Right cardiac atrium (tissue), 5 donors: ENCODE measurements at regions not wholly inside any gene's neighbourhood (a gene's known extent, or its start where the extent isn't known, plus 50 kb on each side); places are given as distances from the start of the nearest gene placed in this dataset.

Source experiments
- ATAC-seq, 2 donors: fragments of 200-7000 bp; cut with Tn5 transposase; one replicate each; pipeline versions ENCODE4 v1.8.0 to v1.9.1; 2020; ENCODE audit warnings: moderate library complexity in 2 of 2, mild to moderate bottlenecking in 1 of 2
- DNase-seq, 3 donors: peaks; one replicate each; pipeline ENCODE4 v3.0.0-alpha.2; 2020
- H3K27ac ChIP-seq: one replicate; pipeline ENCODE4 v1.5.1; 2013; ENCODE audit warnings: mild to moderate bottlenecking, low read length, control low read depth, moderate library complexity
- H3K27me3 ChIP-seq: one replicate; pipeline ENCODE4 v1.6.1; 2013; ENCODE audit not compliant: control insufficient read depth, insufficient read depth
- H3K4me1 ChIP-seq: one replicate; pipeline ENCODE4 v1.6.1; 2013; ENCODE audit warnings: low read length; ENCODE audit not compliant: control insufficient read depth, insufficient read depth
- H3K4me3 ChIP-seq: one replicate; pipeline ENCODE4 v1.5.1; 2013; ENCODE audit warnings: low read length, control low read depth
- H3K9me3 ChIP-seq: one replicate; pipeline ENCODE4 v1.6.1; 2013; ENCODE audit warnings: low read length; ENCODE audit not compliant: control insufficient read depth
- WGBS: extraction: QIAGEN DNeasy Blood & Tissue Kit; methylation state at CpG from one replicate; pipeline ENCODE4 v1.1.7; 2013; 5-methylcytosine and 5-hydroxymethylcytosine counted together
- intact Hi-C, 4 donors: fragments of 100-400 bp; cut with DNase I; formaldehyde crosslinking; loops; one replicate each; pipeline versions ENCODE4 v1.11.0 to v1.14.0; 2022 to 2023
- donor health status: healthy with polysubstance abuse.
- donor health status: DM: no; HTN: yes; CAD: no.
- donor health status: DM: no; HTN: no; CAD: no.
- donor health status: DM: no; HTN: yes; CAD: no; lungs with severe emphysema.
- donor health status: DM: yes; HTN: yes; CAD: no.

DNA sequence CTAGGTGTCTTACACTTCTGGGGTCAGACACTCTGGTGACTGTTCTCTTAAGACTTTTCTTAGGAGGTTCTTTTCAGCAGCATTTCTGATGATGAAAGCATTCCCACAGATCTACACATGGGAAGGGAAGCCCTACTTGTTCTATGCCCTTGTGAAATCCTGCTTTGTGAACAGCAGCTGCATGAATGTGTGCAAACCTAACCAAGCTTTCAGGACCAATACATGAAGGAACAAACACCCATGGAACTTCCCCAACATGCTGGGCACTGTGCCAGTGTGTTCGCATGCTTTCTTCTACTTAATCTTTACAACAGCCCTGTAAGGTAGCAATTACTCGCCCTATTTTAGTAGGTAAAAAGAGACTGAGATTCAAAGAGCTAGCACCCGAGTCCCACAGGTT lies 439.9 kb upstream of the KLF4 start:
- ATAC-seq (peak; percentile 25 to 45), DNase-seq (peak; percentile 58 to 88 (median 82))
- 60% methylated on average over 3 of the region's 3 CpGs for WGBS
- intact Hi-C loops, result no loop called here
- Histone ChIP-seq H3K4me1 (peaks cover 2% of the 10 kb centered on the region), H3K4me3 (no peak overlapping the region), H3K9me3 (no peaks in the 10 kb centered on the region), H3K27me3 (no peaks in the 10 kb centered on the region), H3K27ac (no peak overlapping the region)

DNA sequence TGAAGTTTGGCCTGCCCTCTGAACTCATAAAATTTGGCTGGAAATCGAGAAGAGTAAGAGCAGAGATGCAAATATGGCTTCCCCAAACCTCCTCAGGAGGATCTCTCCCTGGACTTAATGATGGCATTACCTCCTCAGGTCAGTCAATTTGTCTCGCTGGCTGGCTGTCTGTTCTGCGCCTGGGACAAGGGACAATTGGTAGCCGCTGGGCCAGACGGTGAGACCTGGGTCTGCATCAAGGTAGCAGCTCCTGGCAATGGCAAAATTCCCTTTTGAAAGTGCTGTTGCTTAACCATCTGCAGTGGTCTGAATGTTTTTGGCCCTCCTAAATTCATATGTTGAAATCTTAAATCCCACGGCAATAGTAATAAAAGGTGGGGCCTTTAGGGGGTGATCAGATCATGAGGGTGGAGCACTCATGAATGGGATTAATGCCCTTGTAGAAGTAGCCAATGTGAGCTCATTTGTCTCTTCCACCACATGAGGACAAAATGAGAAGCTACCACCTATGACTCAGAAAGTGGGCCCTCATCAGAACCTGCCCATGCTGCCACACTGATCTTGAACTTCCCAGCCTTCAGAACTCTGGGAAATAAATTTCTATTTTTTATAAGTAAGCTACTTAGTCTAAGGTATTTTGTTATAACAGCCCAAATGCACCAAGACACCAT lies 439.3 kb upstream of the KLF4 start:
- no peak for ATAC-seq
- H3K4me1 ChIP-seq, result peaks cover 2% of the 10 kb centered on the region
- no peak overlapping the region for H3K4me3 ChIP-seq
- WGBS, result 74% methylated on average over 6 of the region's 6 CpGs
- no peaks in the 10 kb centered on the region for H3K9me3 ChIP-seq
- H3K27ac ChIP-seq, result no peak overlapping the region
- no peaks in the 10 kb centered on the region for H3K27me3 ChIP-seq
- intact Hi-C loops, result no loop called here
- no peak for DNase-seq

DNA sequence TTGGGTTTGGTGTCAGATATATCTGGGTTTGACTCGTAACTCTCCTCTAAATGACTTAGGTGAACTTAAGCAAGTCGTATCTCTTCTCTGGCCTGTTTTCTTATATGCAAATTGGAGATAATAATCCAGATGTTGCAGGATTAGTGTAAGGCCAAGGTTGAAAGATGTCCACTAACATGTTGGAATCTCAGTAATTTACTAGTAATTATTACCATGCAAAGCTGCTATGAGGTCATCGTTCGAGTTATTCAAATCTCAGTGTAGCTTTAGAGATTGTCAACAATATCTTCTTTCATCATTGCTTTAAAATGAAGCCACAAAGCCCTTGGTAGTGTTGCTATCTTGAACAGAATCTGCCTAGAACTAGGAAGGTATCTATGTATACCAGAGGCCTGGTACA lies 437.7 kb upstream of the KLF4 start:
- DNase-seq (no peak), ATAC-seq (no peak)
- no peaks in the 10 kb centered on the region for H3K9me3 ChIP-seq
- no peak overlapping the region for H3K27ac ChIP-seq
- no peaks in the 10 kb centered on the region for H3K27me3 ChIP-seq
- H3K4me3 ChIP-seq, result no peak overlapping the region
- H3K4me1 ChIP-seq, result peaks cover 2% of the 10 kb centered on the region
- intact Hi-C loops, result no loop called here
- WGBS, result 90% methylated on average over 4 of the region's 4 CpGs

DNA sequence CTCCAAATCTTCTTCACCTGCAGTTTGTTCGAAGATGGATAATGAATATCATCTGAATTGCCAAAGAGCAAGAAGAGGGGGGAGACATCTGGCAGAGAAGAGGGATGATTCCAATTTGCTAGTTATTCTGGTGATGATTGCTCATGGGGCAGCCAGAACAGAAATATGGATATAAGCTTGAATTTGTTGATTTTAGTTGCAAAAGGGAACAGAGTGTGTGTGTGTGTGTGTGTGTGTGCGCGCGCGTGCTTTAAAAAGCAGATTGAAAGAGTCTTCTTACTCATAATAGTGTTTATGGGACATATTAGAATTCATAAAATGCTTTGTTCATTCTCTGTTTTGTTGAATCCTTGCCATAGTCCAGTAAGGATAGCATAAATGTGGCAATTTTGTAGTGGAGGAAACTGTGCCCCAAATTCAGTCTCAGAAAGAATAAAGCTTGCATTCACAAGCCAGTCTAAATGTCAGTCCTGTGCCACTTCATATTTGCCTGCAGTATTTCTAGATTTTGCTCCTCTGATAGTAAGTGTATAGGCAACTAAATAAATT lies 436.3 kb upstream of the KLF4 start:
- 54% methylated on average over 5 of the region's 5 CpGs for WGBS
- DNase-seq, result no peak
- Histone ChIP-seq H3K9me3 (no peaks in the 10 kb centered on the region), H3K27ac (no peak overlapping the region), H3K27me3 (no peaks in the 10 kb centered on the region), H3K4me1 (peaks cover 2% of the 10 kb centered on the region), H3K4me3 (no peak overlapping the region)
- intact Hi-C loops, result no loop called here
- no peak for ATAC-seq

DNA sequence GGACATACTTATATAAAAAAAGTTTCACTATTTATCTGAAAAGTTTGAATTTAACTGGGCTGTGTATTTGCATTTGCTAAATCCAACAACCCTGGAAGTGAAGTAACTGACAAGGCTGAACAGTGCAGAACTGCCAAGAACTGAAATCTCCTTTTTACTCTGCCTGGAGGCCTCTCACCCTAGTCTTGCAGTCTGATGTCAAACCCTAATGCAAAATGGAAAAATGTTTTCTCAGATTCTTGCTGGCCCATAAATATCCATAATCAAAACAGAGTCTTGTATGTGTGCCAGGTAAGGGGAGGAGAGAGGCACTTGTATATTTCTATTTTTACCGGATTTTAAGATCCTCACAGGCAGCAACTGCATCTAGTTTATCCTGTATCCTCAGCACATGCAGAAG lies 432.7 kb upstream of the KLF4 start:
- intact Hi-C loops, result no loop called here
- Histone ChIP-seq H3K27me3 (no peaks in the 10 kb centered on the region), H3K9me3 (no peaks in the 10 kb centered on the region), H3K4me3 (no peak overlapping the region), H3K27ac (no peak overlapping the region), H3K4me1 (no peaks in the 10 kb centered on the region)
- ATAC-seq (no peak), DNase-seq (no peak)
- WGBS, result 46% methylated on average over 1 of the region's 1 CpG

DNA sequence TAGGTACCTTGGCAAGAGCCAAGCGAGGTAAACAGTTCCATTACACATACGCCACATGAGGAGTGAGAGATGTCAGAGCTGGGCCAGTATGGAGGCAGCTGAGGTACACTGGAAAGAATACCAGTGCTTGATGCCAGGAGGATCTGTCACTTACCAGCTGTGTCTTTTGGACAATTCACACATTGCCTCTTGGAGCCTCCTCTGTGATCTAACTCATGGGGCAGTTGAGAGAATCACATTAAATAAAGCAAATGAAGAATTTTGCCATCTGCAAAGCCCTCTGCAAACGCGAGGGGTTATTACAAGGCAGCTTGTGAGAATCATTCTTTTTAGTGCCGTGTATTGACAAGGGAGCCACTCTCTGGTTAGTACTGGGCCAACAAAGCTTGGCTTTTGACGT lies 429.7 kb upstream of the KLF4 start:
- intact Hi-C loops, result no loop called here
- no peak for DNase-seq
- Histone ChIP-seq H3K4me1 (no peaks in the 10 kb centered on the region), H3K9me3 (no peaks in the 10 kb centered on the region), H3K27me3 (no peaks in the 10 kb centered on the region), H3K4me3 (no peak overlapping the region), H3K27ac (no peak overlapping the region)
- 72% methylated on average over 6 of the region's 6 CpGs for WGBS
- no peak for ATAC-seq

DNA sequence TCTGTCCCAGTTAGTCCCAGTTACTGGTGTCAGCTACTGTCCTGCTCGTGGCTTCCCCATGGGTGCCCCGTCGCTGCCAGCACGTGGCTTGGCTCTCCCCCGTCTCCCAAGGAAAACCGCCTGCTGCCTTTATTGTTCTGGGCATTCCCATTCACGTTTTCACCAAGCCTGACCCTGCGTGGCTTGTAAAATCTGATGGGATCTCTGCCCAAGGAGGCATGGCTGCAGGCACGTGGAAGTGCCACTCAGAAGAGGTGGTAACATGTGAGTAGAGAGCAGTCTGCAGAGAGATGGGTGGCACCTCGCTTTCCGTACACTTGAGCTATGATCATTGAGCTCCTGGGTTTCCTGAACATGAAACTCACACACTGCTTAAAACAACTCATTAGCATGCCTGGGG lies 429.2 kb upstream of the KLF4 start:
- intact Hi-C loops, result no loop called here

DNA sequence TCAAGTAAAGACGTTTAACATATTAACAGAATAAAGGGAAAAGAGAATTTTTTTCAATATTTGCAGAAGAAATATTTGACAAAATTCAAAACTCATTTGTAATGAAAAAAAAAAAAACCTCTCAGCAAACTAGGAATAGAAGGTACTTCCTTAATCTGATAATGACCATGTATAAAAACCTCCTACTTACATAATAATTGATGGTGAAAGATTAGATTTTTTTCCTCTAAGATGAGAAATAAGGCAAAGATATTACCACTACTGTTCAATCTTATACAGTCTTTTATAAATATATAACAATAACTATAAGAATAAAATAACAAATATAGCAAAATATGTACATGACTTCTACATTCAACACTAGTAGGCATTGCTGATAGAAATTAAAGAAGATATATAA lies 424.6 kb upstream of the KLF4 start:
- H3K4me3 ChIP-seq, result no peak overlapping the region
- H3K27ac ChIP-seq, result no peak overlapping the region
- ATAC-seq (no peak), DNase-seq (no peak)
- no peaks in the 10 kb centered on the region for H3K4me1 ChIP-seq
- 65% methylated on average over 1 of the region's 1 CpG for WGBS
- no peaks in the 10 kb centered on the region for H3K27me3 ChIP-seq
- no peaks in the 10 kb centered on the region for H3K9me3 ChIP-seq
- intact Hi-C loops, result no loop called here

More for the DNA sequence above, 429.2 kb upstream of the KLF4 start:
- 74% methylated on average over 11 of the region's 11 CpGs for WGBS
- no peak overlapping the region for H3K27ac ChIP-seq
- no peak overlapping the region for H3K4me3 ChIP-seq
- H3K9me3 ChIP-seq, result no peaks in the 10 kb centered on the region
- DNase-seq, result no peak
- no peak for ATAC-seq
- H3K4me1 ChIP-seq, result no peaks in the 10 kb centered on the region
- no peaks in the 10 kb centered on the region for H3K27me3 ChIP-seq

DNA sequence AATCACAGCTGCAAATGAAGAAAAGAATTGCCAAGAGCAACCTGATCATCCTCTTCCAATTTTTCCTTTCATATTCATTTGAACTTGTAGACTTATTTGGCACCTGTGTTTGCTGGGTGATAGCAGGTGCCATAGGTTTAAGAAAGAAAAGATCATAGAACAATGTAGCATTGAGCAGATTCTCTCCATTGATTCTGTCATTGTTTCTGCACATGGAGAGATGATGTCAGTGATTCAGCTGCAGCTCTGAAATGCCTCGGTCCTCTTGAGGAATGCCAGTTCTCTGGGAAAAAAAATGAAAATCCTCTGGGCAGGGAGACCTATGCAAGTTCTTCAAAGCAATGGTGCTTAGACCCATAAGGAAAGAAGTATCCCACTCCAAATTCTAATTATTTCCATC lies 418.1 kb upstream of the KLF4 start:
- no peaks in the 10 kb centered on the region for H3K27me3 ChIP-seq
- no peak overlapping the region for H3K4me3 ChIP-seq
- DNase-seq, result no peak
- no peaks in the 10 kb centered on the region for H3K4me1 ChIP-seq
- H3K27ac ChIP-seq, result no peak overlapping the region
- WGBS, result 22% methylated on average over 1 of the region's 1 CpG
- H3K9me3 ChIP-seq, result no peaks in the 10 kb centered on the region
- ATAC-seq, result no peak
- intact Hi-C loops, result no loop called here

DNA sequence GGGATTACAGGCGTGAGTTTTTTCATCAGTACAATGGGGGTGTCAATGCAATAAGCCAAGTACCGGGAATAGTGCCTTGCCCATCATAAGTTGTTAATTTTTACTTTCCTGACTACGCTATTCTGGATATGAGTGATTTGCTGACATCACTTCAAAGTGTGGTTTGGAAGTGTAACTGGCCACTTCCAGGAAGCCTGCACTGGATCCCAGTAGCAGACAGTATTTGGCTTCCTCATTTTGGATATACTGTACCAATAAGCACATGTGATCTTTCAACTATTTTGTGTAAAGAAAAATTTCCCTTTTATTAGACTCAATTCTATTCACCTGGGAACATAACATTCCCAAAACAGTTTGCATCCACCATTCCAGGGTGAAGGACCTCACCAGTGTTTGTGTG lies 417.7 kb upstream of the KLF4 start:
- no peaks in the 10 kb centered on the region for H3K27me3 ChIP-seq
- ATAC-seq, result no peak
- no peaks in the 10 kb centered on the region for H3K4me1 ChIP-seq
- no peak overlapping the region for H3K4me3 ChIP-seq
- WGBS, result 85% methylated on average over 3 of the region's 3 CpGs
- no peak for DNase-seq
- H3K9me3 ChIP-seq, result no peaks in the 10 kb centered on the region
- no peak overlapping the region for H3K27ac ChIP-seq
- intact Hi-C loops, result no loop called here

DNA sequence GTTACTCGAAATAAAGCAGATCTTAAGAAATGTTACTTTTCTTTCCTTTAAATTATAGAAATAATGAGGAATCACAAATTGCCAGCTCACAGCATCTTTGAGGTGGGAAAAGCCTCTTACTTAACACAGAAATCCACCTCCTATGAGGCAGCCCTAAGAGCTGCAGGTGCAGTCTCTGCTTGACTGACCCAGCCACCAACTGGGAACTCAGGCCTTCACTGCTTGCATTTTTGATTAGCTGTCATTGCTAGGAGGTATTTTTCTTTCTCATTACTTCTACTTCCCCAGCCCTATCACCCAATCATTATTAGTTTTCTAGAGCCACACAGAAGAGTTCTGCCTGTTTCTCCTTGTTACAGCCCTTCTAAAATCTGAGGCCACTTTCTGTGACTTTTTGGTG lies 416.5 kb upstream of the KLF4 start:
- H3K4me1 ChIP-seq, result no peaks in the 10 kb centered on the region
- ATAC-seq, result no peak
- intact Hi-C loops, result no loop called here
- WGBS, result 80% methylated on average over 1 of the region's 1 CpG
- H3K27me3 ChIP-seq, result no peaks in the 10 kb centered on the region
- H3K4me3 ChIP-seq, result no peak overlapping the region
- no peak overlapping the region for H3K27ac ChIP-seq
- DNase-seq, result no peak
- H3K9me3 ChIP-seq, result no peaks in the 10 kb centered on the region
